ENCODE measurements at regions not wholly inside any gene's neighbourhood (a gene's known extent, or its start where the extent isn't known, plus 50 kb on each side); places are given as distances from the start of the nearest gene placed in this dataset.

GRCh38 chr6:15874821-15875220 lies 212.0 kb upstream of the DTNBP1 start:
- H2BK15ac ChIP-seq (ENCODE audit: low read length) = no peak overlapping the region
- no peak overlapping the region for H4K91ac ChIP-seq (ENCODE audit: low read depth, low read length, poor library complexity)
- no peak overlapping the region for H2BK12ac ChIP-seq (ENCODE audit: low read length)
- H4K8ac ChIP-seq (ENCODE audit: low read depth, low read length) = no peak overlapping the region
- H2BK120ac ChIP-seq (ENCODE audit: low read depth, low read length) = no peak overlapping the region
- no peak overlapping the region for H2BK5ac ChIP-seq (ENCODE audit: low read length)
- H3K4me3 ChIP-seq (ENCODE audit: low read length in 2 of 2) = no peak overlapping the region
- no peak overlapping the region for H3K9ac ChIP-seq (ENCODE audit: low read depth, low read length, poor library complexity)
- H2AFZ ChIP-seq (ENCODE audit: low read length) = no peak overlapping the region
- DNase-seq (ENCODE audit: low spot score) = no peak
- no peak overlapping the region for H2AK5ac ChIP-seq (ENCODE audit: low read depth, low read length)
- no peaks in the 10 kb centered on the region for H3K9me3 ChIP-seq (replicated peaks in 1 of 2; ENCODE audit: control insufficient read depth in 2 of 2, insufficient read depth in 1 of 2, low read depth in 1 of 2, low read length in 2 of 2)
- H3K14ac ChIP-seq (ENCODE audit: low read length) = no peak overlapping the region
- H3K23ac ChIP-seq (ENCODE audit: low read depth, low read length, poor library complexity) = no peak overlapping the region
- no peak overlapping the region for H3K4me2 ChIP-seq (ENCODE audit: insufficient read depth, low read length, poor library complexity, severe bottlenecking)
- no peaks in the 10 kb centered on the region for H3K79me1 ChIP-seq (ENCODE audit: low read depth, low read length)
- H3K4ac ChIP-seq (ENCODE audit: low read length) = no peak overlapping the region
- H3K36me3 ChIP-seq (replicated peaks in 1 of 2; ENCODE audit: control insufficient read depth in 2 of 2, insufficient read depth in 2 of 2, low read length in 2 of 2) = no peaks in the 10 kb centered on the region
- H3K18ac ChIP-seq (ENCODE audit: low read length) = no peak overlapping the region
- H3K4me1 ChIP-seq (ENCODE audit: control insufficient read depth in 2 of 2, insufficient read depth in 1 of 2, low read depth in 1 of 2, low read length in 2 of 2) = peaks cover 0 to 6% of the 10 kb centered on the region in 2 donors
- WGBS, 2 donors (ENCODE audit: extremely low coverage in 2 of 2, insufficient read length in 2 of 2, insufficient replicate concordance in 1 of 2) = no CpG with 5 or more reads among the region's 3 CpGs
- no peaks in the 10 kb centered on the region for H3K27me3 ChIP-seq (ENCODE audit: control insufficient read depth in 3 of 3, insufficient read depth in 3 of 3, low read depth in 1 of 3, low read length in 3 of 3)
- no peak overlapping the region for H3K27ac ChIP-seq (replicated peaks; ENCODE audit: low read length)

- Histone ChIP-seq H3K4me2 (ENCODE audit: insufficient read depth, low read length, poor library complexity, severe bottlenecking) (no peak overlapping the region), H3K23ac (ENCODE audit: low read depth, low read length, poor library complexity) (no peak overlapping the region), H4K8ac (ENCODE audit: low read depth, low read length) (no peak overlapping the region), H3K27ac (replicated peaks; ENCODE audit: low read length) (no peak overlapping the region), H2BK15ac (ENCODE audit: low read length) (no peak overlapping the region), H3K9ac (ENCODE audit: low read depth, low read length, poor library complexity) (no peak overlapping the region), H3K4ac (ENCODE audit: low read length) (no peak overlapping the region), H2BK120ac (ENCODE audit: low read depth, low read length) (no peak overlapping the region), H3K36me3 (replicated peaks in 1 of 2; ENCODE audit: control insufficient read depth in 2 of 2, insufficient read depth in 2 of 2, low read length in 2 of 2) (no peaks in the 10 kb centered on the region), H3K4me3 (ENCODE audit: low read length in 2 of 2) (no peak overlapping the region), H2AK5ac (ENCODE audit: low read depth, low read length) (no peak overlapping the region), H3K79me1 (ENCODE audit: low read depth, low read length) (no peaks in the 10 kb centered on the region), H3K9me3 (replicated peaks in 1 of 2; ENCODE audit: control insufficient read depth in 2 of 2, insufficient read depth in 1 of 2, low read depth in 1 of 2, low read length in 2 of 2) (no peaks in the 10 kb centered on the region), H2AFZ (ENCODE audit: low read length) (no peak overlapping the region), H2BK12ac (ENCODE audit: low read length) (no peak overlapping the region), H3K4me1 (ENCODE audit: control insufficient read depth in 2 of 2, insufficient read depth in 1 of 2, low read depth in 1 of 2, low read length in 2 of 2) (peaks cover 0 to 6% of the 10 kb centered on the region in 2 donors), H3K14ac (ENCODE audit: low read length) (no peak overlapping the region), H2BK5ac (ENCODE audit: low read length) (no peak overlapping the region), H3K18ac (ENCODE audit: low read length) (no peak overlapping the region), H3K27me3 (ENCODE audit: control insufficient read depth in 3 of 3, insufficient read depth in 3 of 3, low read depth in 1 of 3, low read length in 3 of 3) (no peaks in the 10 kb centered on the region), H4K91ac (ENCODE audit: low read depth, low read length, poor library complexity) (no peak overlapping the region)
- no peak for DNase-seq (ENCODE audit: low spot score)
- no CpG with 5 or more reads among the region's 2 CpGs for WGBS, 2 donors (ENCODE audit: extremely low coverage in 2 of 2, insufficient read length in 2 of 2, insufficient replicate concordance in 1 of 2)
Observed at GRCh38 chr6:15874326-15874725, 211.5 kb upstream of the DTNBP1 start.

GRCh38 chr6:15872241-15873103 lies 209.6 kb upstream of the DTNBP1 start:
- Histone ChIP-seq H3K4me3 (ENCODE audit: low read length in 2 of 2) (no peak overlapping the region), H2BK15ac (ENCODE audit: low read length) (no peak overlapping the region), H2BK5ac (ENCODE audit: low read length) (no peak overlapping the region), H3K18ac (ENCODE audit: low read length) (no peak overlapping the region), H4K8ac (ENCODE audit: low read depth, low read length) (no peak overlapping the region), H3K14ac (ENCODE audit: low read length) (no peak overlapping the region), H2AK5ac (ENCODE audit: low read depth, low read length) (no peak overlapping the region), H2AFZ (ENCODE audit: low read length) (no peak overlapping the region), H3K36me3 (replicated peaks in 1 of 2; ENCODE audit: control insufficient read depth in 2 of 2, insufficient read depth in 2 of 2, low read length in 2 of 2) (no peaks in the 10 kb centered on the region), H3K9ac (ENCODE audit: low read depth, low read length, poor library complexity) (no peak overlapping the region), H4K91ac (ENCODE audit: low read depth, low read length, poor library complexity) (no peak overlapping the region), H3K27me3 (ENCODE audit: control insufficient read depth in 3 of 3, insufficient read depth in 3 of 3, low read depth in 1 of 3, low read length in 3 of 3) (peaks cover 0 to 2% (median 0%) of the 10 kb centered on the region in 3 experiments), H3K79me1 (ENCODE audit: low read depth, low read length) (no peaks in the 10 kb centered on the region), H2BK120ac (ENCODE audit: low read depth, low read length) (no peak overlapping the region), H3K27ac (replicated peaks; ENCODE audit: low read length) (no peak overlapping the region), H3K23ac (ENCODE audit: low read depth, low read length, poor library complexity) (no peak overlapping the region), H3K4me2 (ENCODE audit: insufficient read depth, low read length, poor library complexity, severe bottlenecking) (no peak overlapping the region), H3K4me1 (ENCODE audit: control insufficient read depth in 2 of 2, insufficient read depth in 1 of 2, low read depth in 1 of 2, low read length in 2 of 2) (peaks cover 0 to 6% of the 10 kb centered on the region in 2 donors), H3K9me3 (replicated peaks in 1 of 2; ENCODE audit: control insufficient read depth in 2 of 2, insufficient read depth in 1 of 2, low read depth in 1 of 2, low read length in 2 of 2) (no peaks in the 10 kb centered on the region), H2BK12ac (ENCODE audit: low read length) (no peak overlapping the region), H3K4ac (ENCODE audit: low read length) (no peak overlapping the region)
- WGBS, 2 donors (ENCODE audit: extremely low coverage in 2 of 2, insufficient read length in 2 of 2, insufficient replicate concordance in 1 of 2) = no CpG with 5 or more reads among the region's 11 CpGs
- DNase-seq (ENCODE audit: low spot score) = no peak

GRCh38 chr6:15871276-15871675 lies 208.4 kb upstream of the DTNBP1 start:
- H3K27me3 ChIP-seq (ENCODE audit: control insufficient read depth in 3 of 3, insufficient read depth in 3 of 3, low read depth in 1 of 3, low read length in 3 of 3) = peaks cover 0 to 2% (median 0%) of the 10 kb centered on the region in 3 experiments

More at GRCh38 chr6:15871276-15871675, 208.4 kb upstream of the DTNBP1 start:
- Histone ChIP-seq H3K4me1 (ENCODE audit: control insufficient read depth in 2 of 2, insufficient read depth in 1 of 2, low read depth in 1 of 2, low read length in 2 of 2) (peaks cover 0 to 6% of the 10 kb centered on the region in 2 donors), H4K91ac (ENCODE audit: low read depth, low read length, poor library complexity) (no peak overlapping the region), H3K18ac (ENCODE audit: low read length) (no peak overlapping the region), H3K36me3 (replicated peaks in 1 of 2; ENCODE audit: control insufficient read depth in 2 of 2, insufficient read depth in 2 of 2, low read length in 2 of 2) (no peaks in the 10 kb centered on the region), H3K4me3 (ENCODE audit: low read length in 2 of 2) (no peak overlapping the region), H3K4ac (ENCODE audit: low read length) (no peak overlapping the region), H2AK5ac (ENCODE audit: low read depth, low read length) (no peak overlapping the region), H2BK15ac (ENCODE audit: low read length) (no peak overlapping the region), H4K8ac (ENCODE audit: low read depth, low read length) (no peak overlapping the region), H2BK12ac (ENCODE audit: low read length) (no peak overlapping the region), H3K27ac (replicated peaks; ENCODE audit: low read length) (no peak overlapping the region), H3K79me1 (ENCODE audit: low read depth, low read length) (no peaks in the 10 kb centered on the region), H3K9ac (ENCODE audit: low read depth, low read length, poor library complexity) (no peak overlapping the region), H3K4me2 (ENCODE audit: insufficient read depth, low read length, poor library complexity, severe bottlenecking) (no peak overlapping the region), H3K9me3 (replicated peaks in 1 of 2; ENCODE audit: control insufficient read depth in 2 of 2, insufficient read depth in 1 of 2, low read depth in 1 of 2, low read length in 2 of 2) (no peaks in the 10 kb centered on the region), H3K14ac (ENCODE audit: low read length) (no peak overlapping the region), H2AFZ (ENCODE audit: low read length) (no peak overlapping the region), H2BK120ac (ENCODE audit: low read depth, low read length) (no peak overlapping the region), H2BK5ac (ENCODE audit: low read length) (no peak overlapping the region), H3K23ac (ENCODE audit: low read depth, low read length, poor library complexity) (no peak overlapping the region)
- no CpG with 5 or more reads among the region's 6 CpGs for WGBS, 2 donors (ENCODE audit: extremely low coverage in 2 of 2, insufficient read length in 2 of 2, insufficient replicate concordance in 1 of 2)
- DNase-seq (ENCODE audit: low spot score) = no peak
